Stimulated activated CD4-positive, alpha-beta T cell treated with anti-CD3 and anti-CD28 coated beads, Interleukin-4, amount 100 ng/mL, for 1 hour (primary cell): ENCODE measurements at regions not wholly inside any gene's neighbourhood (a gene's known extent, or its start where the extent isn't known, plus 50 kb on each side); places are given as distances from the start of the nearest gene placed in this dataset.

Source experiments
- DNase-seq: peaks from one replicate; pipeline ENCODE4 v3.0.0-alpha.2; 2020

GRCh38 chr2:67516899-67517530 is 119.9 kb downstream of the ETAA1 start:
- DNase-seq = no peak

GRCh38 chr2:67522148-67522547 is 125.0 kb downstream of the ETAA1 start:
- no peak for DNase-seq

- no peak for DNase-seq
Observed at GRCh38 chr2:67524213-67524612, 127.1 kb downstream of the ETAA1 start.

- no peak for DNase-seq
Observed at GRCh38 chr2:67524777-67525176, 127.6 kb downstream of the ETAA1 start.

- DNase-seq = no peak
Observed at GRCh38 chr2:67526283-67526682, 129.2 kb downstream of the ETAA1 start.

GRCh38 chr2:67528320-67528719 is 131.2 kb downstream of the ETAA1 start:
- no peak for DNase-seq

GRCh38 chr2:67532387-67532786 is 135.3 kb downstream of the ETAA1 start:
- no peak for DNase-seq

- DNase-seq = no peak
Observed at GRCh38 chr2:67534745-67535144, 137.6 kb downstream of the ETAA1 start.

GRCh38 chr2:67540962-67541361 is 143.8 kb downstream of the ETAA1 start:
- no peak for DNase-seq

GRCh38 chr2:67544286-67544685 is 147.2 kb downstream of the ETAA1 start:
- no peak for DNase-seq

GRCh38 chr2:67548317-67549201 is 151.4 kb downstream of the ETAA1 start:
- no peak for DNase-seq

GRCh38 chr2:67559156-67559555 is 162.0 kb downstream of the ETAA1 start:
- no peak for DNase-seq

- DNase-seq = no peak
Observed at GRCh38 chr2:67560771-67561456, 163.8 kb downstream of the ETAA1 start.

GRCh38 chr2:67561457-67561965 is 164.4 kb downstream of the ETAA1 start:
- DNase-seq = no peak

GRCh38 chr2:67564076-67564475 is 166.9 kb downstream of the ETAA1 start:
- DNase-seq = no peak

GRCh38 chr2:67564626-67565025 is 167.5 kb downstream of the ETAA1 start:
- DNase-seq = no peak

GRCh38 chr2:67565262-67565661 is 168.1 kb downstream of the ETAA1 start:
- DNase-seq = no peak

- no peak for DNase-seq
Observed at GRCh38 chr2:67565761-67566160, 168.6 kb downstream of the ETAA1 start.

GRCh38 chr2:67566285-67566684 is 169.2 kb downstream of the ETAA1 start:
- no peak for DNase-seq

GRCh38 chr2:67566958-67567635 is 170.0 kb downstream of the ETAA1 start:
- no peak for DNase-seq

- no peak for DNase-seq
Observed at GRCh38 chr2:67567886-67568285, 170.8 kb downstream of the ETAA1 start.

GRCh38 chr2:67570611-67571010 is 173.5 kb downstream of the ETAA1 start:
- no peak for DNase-seq
